Esophagus squamous epithelium (tissue), 5 donors: ENCODE measurements at regions not wholly inside any gene's neighbourhood (a gene's known extent, or its start where the extent isn't known, plus 50 kb on each side); places are given as distances from the start of the nearest gene placed in this dataset.

ENCODE experiments used
- DNase-seq: peaks from one replicate; lab custom pipeline; 2025; lab: John Stamatoyannopoulos, UW
- H3K27ac ChIP-seq, 4 donors: fragments of 200-600 bp; sonication (generic); one replicate each; pipeline ENCODE4 v1.5.1; 2016 to 2019; ENCODE audit warnings: mild to moderate bottlenecking in 1 of 4
- H3K27me3 ChIP-seq, 4 donors: fragments of 200-600 bp; sonication (generic); 1 replicate in 3 of 4; 2 replicates in 1 of 4; pipeline versions ENCODE4 v1.5.1 to v1.6.0; 2017 to 2021; ENCODE audit warnings: antibody characterized with exemption in 1 of 4
- H3K36me3 ChIP-seq, 3 donors: fragments of 200-600 bp; sonication (generic); one replicate each; pipeline ENCODE4 v1.5.1; 2016 to 2019
- H3K4me1 ChIP-seq, 3 donors: fragments of 200-600 bp; sonication (generic); one replicate each; pipeline ENCODE4 v1.5.1; 2017 to 2019
- H3K4me3 ChIP-seq, 4 donors: fragments of 200-600 bp; sonication (generic); 1 replicate in 3 of 4; 2 replicates in 1 of 4; pipeline ENCODE4 v1.5.1; 2016 to 2019; ENCODE audit warnings: mild to moderate bottlenecking in 2 of 4, moderate library complexity in 1 of 4
- H3K9me3 ChIP-seq, 3 donors: fragments of 200-600 bp; sonication (generic); one replicate each; pipeline ENCODE4 v1.5.1; 2016 to 2019
- POLR2A ChIP-seq, 4 donors: fragments of 450-650 bp; IDR thresholded peaks; one replicate each; pipeline ENCODE4 v1.6.1; 2017; ENCODE audit warnings: antibody characterized with exemption in 4 of 4, mild to moderate bottlenecking in 4 of 4, moderate library complexity in 3 of 4
- WGBS, 2 donors: methylation state at CpG; one replicate each; pipeline ENCODE4 v1.1.5; 2018; 5-methylcytosine and 5-hydroxymethylcytosine counted together
- intact Hi-C: fragments of 100-400 bp; cut with DNase I; formaldehyde crosslinking; loops from one replicate; pipeline ENCODE4 v1.15.0; 2022
- TF ChIP-seq, protein P1 (sequence below), 6 experiments: fragments of 450-650 bp in 4 of 6; fragments of 200-600 bp in 2 of 6; sonication (generic) in 2 of 6; IDR thresholded peaks; one replicate each; pipeline ENCODE4 v1.5.1; 2016 to 2019; ENCODE audit warnings: antibody characterized with exemption in 6 of 6, mild to moderate bottlenecking in 4 of 6, moderate library complexity in 4 of 6
- donor health status: DM: yes; HTN: yes; CAD: no.

DNA sequence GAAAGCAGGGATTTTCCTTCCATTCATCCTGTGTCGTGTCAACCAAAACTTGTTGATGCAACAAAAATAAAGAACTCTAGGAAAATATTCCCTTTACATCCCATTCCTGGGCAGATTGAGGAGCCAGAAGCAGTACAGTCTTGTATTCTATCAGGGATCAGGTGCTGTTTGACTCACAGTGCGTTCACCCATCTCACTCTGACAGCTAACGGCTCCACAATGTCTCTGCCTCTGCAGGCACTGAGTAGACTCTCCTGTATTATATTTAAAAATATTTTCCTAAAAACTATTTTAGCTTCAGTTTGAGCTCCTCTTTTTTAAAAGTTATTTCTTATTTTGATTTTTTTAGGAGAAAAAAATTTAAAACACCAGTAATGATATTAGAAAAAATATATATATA, 600.6 kb upstream of the SALL3 start:
- H3K27me3 ChIP-seq: no peaks in the 10 kb centered on the region
- WGBS, 2 donors: 71 to 73% methylated on average over 3 of the region's 3 CpGs

DNA sequence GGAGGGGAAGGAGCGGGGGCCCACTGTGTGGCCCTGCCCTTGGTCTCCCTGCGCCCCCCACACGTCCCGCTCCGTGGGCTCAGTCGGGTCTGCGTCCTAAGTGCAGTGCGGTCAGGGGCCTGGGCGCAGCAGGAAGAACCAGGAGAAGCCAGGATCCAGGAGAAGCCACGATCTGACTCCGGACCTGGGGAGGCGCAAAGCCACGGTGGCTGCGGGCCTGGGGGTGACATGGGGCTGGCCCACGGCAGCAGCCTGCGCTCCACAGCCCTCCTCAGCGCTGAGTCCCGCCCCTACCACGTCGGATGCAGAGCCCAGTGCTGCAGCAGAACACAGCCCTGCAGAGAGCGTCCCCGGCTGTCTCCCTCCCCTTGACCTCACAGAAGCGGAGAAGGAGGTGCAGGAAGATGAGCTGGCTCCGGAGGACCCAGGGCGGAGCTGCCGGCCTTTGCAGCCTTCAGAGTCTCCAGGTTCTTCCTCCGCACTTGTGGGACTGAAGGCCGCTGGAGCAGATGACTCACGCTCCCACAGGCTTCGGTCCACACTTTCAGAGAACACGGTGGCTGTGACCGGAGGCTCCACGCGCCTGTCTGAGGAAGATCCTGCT, 589.2 kb upstream of the SALL3 start:
- H3K36me3 ChIP-seq: no peaks in the 10 kb centered on the region
- no peaks in the 10 kb centered on the region for H3K9me3 ChIP-seq
- no peaks in the 10 kb centered on the region for H3K27me3 ChIP-seq
- no peak overlapping the region for H3K27ac ChIP-seq
- no peak for DNase-seq
- WGBS, 2 donors: 88 to 90% methylated on average over 15 to 26 of the region's 34 CpGs
- TF ChIP-seq POLR2A (IDR thresholded peaks at IDR 0.05): no peak
- TF ChIP-seq, protein P1, sequence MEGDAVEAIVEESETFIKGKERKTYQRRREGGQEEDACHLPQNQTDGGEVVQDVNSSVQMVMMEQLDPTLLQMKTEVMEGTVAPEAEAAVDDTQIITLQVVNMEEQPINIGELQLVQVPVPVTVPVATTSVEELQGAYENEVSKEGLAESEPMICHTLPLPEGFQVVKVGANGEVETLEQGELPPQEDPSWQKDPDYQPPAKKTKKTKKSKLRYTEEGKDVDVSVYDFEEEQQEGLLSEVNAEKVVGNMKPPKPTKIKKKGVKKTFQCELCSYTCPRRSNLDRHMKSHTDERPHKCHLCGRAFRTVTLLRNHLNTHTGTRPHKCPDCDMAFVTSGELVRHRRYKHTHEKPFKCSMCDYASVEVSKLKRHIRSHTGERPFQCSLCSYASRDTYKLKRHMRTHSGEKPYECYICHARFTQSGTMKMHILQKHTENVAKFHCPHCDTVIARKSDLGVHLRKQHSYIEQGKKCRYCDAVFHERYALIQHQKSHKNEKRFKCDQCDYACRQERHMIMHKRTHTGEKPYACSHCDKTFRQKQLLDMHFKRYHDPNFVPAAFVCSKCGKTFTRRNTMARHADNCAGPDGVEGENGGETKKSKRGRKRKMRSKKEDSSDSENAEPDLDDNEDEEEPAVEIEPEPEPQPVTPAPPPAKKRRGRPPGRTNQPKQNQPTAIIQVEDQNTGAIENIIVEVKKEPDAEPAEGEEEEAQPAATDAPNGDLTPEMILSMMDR (IDR thresholded peaks at IDR 0.05): no peak
- no peaks in the 10 kb centered on the region for H3K4me1 ChIP-seq
- intact Hi-C loops: no loop called here
- H3K4me3 ChIP-seq: no peak overlapping the region

More for the DNA sequence above, 600.6 kb upstream of the SALL3 start:
- no peaks in the 10 kb centered on the region for H3K36me3 ChIP-seq
- intact Hi-C loops: no loop called here
- no peak for DNase-seq
- H3K9me3 ChIP-seq: no peaks in the 10 kb centered on the region
- H3K4me3 ChIP-seq: no peak overlapping the region
- H3K27ac ChIP-seq: no peak overlapping the region
- no peaks in the 10 kb centered on the region for H3K4me1 ChIP-seq
- TF ChIP-seq, protein P1 (IDR thresholded peaks at IDR 0.05): no peak
- TF ChIP-seq POLR2A (IDR thresholded peaks at IDR 0.05): no peak

DNA sequence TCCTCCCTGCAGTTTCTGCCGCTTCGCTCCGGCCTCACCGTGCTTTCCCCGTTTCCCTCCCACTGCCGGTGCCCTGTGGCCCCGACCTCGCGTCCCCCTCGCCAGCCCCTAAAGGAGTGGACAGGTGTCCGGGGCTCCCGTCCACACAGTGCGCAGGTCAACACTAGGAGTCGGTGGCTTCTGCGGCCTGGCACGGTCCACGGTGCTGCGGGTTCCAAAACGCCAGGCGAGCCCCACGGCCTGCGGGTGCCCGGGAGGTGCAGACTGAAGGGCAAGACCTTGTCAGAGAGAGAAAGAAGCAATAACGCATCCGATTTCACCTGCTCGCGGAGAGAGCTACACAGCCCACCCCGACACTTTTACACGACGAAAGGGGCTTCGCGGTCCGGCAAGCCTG, 588.7 kb upstream of the SALL3 start:
- no peak for TF ChIP-seq POLR2A (IDR thresholded peaks at IDR 0.05)
- TF ChIP-seq, protein P1 (IDR thresholded peaks at IDR 0.05): no peak
- DNase-seq: no peak

DNA sequence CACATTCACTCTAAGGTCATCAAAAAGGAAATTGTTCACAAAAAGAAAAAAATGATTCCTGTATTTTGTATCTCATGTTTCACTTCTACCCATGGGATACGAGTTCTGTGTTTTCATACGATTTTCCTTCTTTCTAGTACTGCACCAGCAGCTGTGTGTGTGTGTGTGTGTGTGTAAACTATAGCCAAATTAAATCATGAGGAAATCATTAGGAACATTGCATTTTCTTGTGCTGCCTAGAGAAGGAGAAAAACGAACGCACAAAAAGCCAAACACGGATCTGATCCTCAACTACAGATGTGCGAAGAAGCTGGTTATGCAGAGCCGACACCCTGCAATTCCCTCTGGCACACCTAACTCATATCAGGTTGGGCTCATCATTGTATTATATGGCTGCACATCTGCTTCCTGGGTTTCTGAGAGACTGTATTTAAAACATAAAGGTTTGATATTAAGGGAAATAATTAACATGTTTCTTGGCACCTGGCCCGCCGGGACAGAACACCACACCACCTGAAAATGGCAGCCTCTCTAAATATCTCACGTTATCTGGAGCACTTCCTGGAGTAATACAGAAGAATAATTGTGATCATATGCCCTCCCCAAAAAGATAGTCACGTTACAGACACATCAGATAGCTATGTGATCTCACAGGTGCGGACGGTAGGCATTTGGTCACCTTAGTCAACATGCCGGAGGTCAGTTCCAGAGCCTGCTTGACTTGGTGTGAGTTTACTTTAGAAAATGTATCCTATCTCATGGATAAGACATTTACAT, 586.3 kb upstream of the SALL3 start:
- no peaks in the 10 kb centered on the region for H3K27me3 ChIP-seq
- H3K36me3 ChIP-seq: no peaks in the 10 kb centered on the region
- no peaks in the 10 kb centered on the region for H3K9me3 ChIP-seq
- intact Hi-C loops: no loop called here
- no peak for TF ChIP-seq POLR2A (IDR thresholded peaks at IDR 0.05)
- TF ChIP-seq, protein P1 (IDR thresholded peaks at IDR 0.05): no peak
- H3K4me1 ChIP-seq: no peaks in the 10 kb centered on the region
- 63 to 68% methylated on average over 14 of the region's 14 CpGs for WGBS, 2 donors
- no peak for DNase-seq
- H3K27ac ChIP-seq: no peak overlapping the region
- H3K4me3 ChIP-seq: no peak overlapping the region

More for the DNA sequence above, 588.7 kb upstream of the SALL3 start:
- H3K4me1 ChIP-seq: no peaks in the 10 kb centered on the region
- no peak overlapping the region for H3K4me3 ChIP-seq
- no peaks in the 10 kb centered on the region for H3K27me3 ChIP-seq
- intact Hi-C loops: no loop called here
- H3K36me3 ChIP-seq: no peaks in the 10 kb centered on the region
- WGBS, 2 donors: 90 to 97% methylated on average over 9 to 15 of the region's 33 CpGs
- no peak overlapping the region for H3K27ac ChIP-seq
- H3K9me3 ChIP-seq: no peaks in the 10 kb centered on the region

DNA sequence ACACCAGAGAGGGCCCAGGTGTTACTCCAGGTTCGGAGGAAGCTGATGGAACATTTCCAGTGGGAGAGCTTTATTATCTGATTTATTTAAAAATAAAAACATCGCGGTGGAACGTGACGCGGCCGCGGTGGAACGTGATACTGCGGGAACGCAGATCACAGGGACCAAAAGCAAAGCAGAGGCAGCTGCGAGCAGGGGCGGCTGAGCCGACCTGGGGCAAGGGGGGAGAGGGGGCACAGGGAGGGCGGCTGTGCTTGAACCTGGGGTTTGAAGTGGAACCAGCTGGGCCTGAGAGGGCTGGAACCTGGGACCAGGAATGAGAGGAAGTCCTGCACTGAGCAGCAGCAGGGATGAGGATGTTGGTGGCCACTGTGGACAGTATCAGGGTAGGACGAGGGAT, 583.5 kb upstream of the SALL3 start:
- no peaks in the 10 kb centered on the region for H3K27me3 ChIP-seq
- no peak overlapping the region for H3K27ac ChIP-seq
- no peak for TF ChIP-seq POLR2A (IDR thresholded peaks at IDR 0.05)
- TF ChIP-seq, protein P1 (IDR thresholded peaks at IDR 0.05): no peak
- WGBS, 2 donors: 88 to 94% methylated on average over 16 of the region's 16 CpGs
- no peaks in the 10 kb centered on the region for H3K4me1 ChIP-seq
- intact Hi-C loops: no loop called here
- H3K36me3 ChIP-seq: no peaks in the 10 kb centered on the region
- DNase-seq: no peak
- H3K4me3 ChIP-seq: no peak overlapping the region
- no peaks in the 10 kb centered on the region for H3K9me3 ChIP-seq
